BE2C (cell line): ENCODE measurements at regions not wholly inside any gene's neighbourhood (a gene's known extent, or its start where the extent isn't known, plus 50 kb on each side); places are given as distances from the start of the nearest gene placed in this dataset.

Experiments used
- DNase-seq: peaks from one replicate; pipeline ENCODE4 v3.0.0-alpha.2; 2020
- H3K27me3 ChIP-seq: fragments of 250-450 bp; sonication (Bioruptor Pico); 2 replicates; pipeline ENCODE4 v1.5.1; 2020; ENCODE audit warnings: mild to moderate bottlenecking
- H3K36me3 ChIP-seq: fragments of 250-450 bp; sonication (Bioruptor Pico); 2 replicates; pipeline ENCODE4 v1.5.1; 2020; ENCODE audit warnings: mild to moderate bottlenecking
- H3K4me1 ChIP-seq: fragments of 250-450 bp; sonication (Bioruptor Pico); 2 replicates; pipeline ENCODE4 v1.5.1; 2020
- H3K4me3 ChIP-seq: 2 replicates; pipeline ENCODE4 v1.5.1; 2011; ENCODE audit warnings: low read depth, low read length
- H3K9me3 ChIP-seq: fragments of 250-450 bp; sonication (Bioruptor Pico); 2 replicates; pipeline ENCODE4 v1.5.1; 2020
- TF ChIP-seq, protein P1 (sequence below): IDR thresholded peaks from 2 replicates; pipeline ENCODE4 v1.5.1; 2012; ENCODE audit warnings: mild to moderate bottlenecking, low read depth, low read length

- H3K27me3 ChIP-seq = peaks cover 19% of the 10 kb centered on the region
- H3K4me1 ChIP-seq = no peaks in the 10 kb centered on the region
- TF ChIP-seq, protein P1, sequence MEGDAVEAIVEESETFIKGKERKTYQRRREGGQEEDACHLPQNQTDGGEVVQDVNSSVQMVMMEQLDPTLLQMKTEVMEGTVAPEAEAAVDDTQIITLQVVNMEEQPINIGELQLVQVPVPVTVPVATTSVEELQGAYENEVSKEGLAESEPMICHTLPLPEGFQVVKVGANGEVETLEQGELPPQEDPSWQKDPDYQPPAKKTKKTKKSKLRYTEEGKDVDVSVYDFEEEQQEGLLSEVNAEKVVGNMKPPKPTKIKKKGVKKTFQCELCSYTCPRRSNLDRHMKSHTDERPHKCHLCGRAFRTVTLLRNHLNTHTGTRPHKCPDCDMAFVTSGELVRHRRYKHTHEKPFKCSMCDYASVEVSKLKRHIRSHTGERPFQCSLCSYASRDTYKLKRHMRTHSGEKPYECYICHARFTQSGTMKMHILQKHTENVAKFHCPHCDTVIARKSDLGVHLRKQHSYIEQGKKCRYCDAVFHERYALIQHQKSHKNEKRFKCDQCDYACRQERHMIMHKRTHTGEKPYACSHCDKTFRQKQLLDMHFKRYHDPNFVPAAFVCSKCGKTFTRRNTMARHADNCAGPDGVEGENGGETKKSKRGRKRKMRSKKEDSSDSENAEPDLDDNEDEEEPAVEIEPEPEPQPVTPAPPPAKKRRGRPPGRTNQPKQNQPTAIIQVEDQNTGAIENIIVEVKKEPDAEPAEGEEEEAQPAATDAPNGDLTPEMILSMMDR = no peak
- H3K4me3 ChIP-seq = no peak overlapping the region
- H3K9me3 ChIP-seq = no peaks in the 10 kb centered on the region; the same call in 1 of the 2 replicates
- DNase-seq = no peak
- no peaks in the 10 kb centered on the region for H3K36me3 ChIP-seq
Measured at GRCh38 chr16:86930001-86930400, 351.7 kb downstream of the FOXL1 start.

GRCh38 chr16:86930663-86931373, 352.5 kb downstream of the FOXL1 start:
- TF ChIP-seq, protein P1 = no peak
- Histone ChIP-seq H3K4me3 (no peak overlapping the region), H3K27me3 (peaks cover 13% of the 10 kb centered on the region), H3K4me1 (no peaks in the 10 kb centered on the region), H3K9me3 (no peaks in the 10 kb centered on the region; the same call in 1 of the 2 replicates), H3K36me3 (no peaks in the 10 kb centered on the region)
- DNase-seq = no peak

DNA sequence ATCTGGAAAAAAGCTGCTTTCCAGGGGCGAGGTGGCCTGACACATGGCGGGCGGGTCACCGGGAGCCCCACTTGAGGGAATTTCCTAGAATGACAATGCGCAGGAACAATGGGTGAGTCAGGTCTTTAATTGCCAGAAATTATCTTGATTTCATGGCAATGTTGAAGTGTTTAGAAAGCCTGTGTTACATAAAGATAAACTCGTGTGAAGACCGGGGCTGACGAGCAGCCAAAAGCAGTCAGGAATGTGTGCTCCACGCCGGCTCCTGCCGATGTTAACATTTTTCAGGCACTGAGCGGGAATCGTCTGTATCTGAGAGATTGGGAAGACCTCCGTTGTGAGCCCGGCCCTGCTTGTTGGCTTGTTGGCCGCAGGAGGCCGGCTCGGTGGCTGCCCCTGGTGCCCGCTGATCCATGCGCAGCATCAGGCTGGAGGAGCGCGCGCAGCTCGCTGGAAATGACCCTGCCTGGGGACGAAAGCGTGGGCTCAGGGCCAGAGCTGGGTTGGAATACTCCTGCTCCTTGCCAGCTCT, 353.1 kb downstream of the FOXL1 start:
- Histone ChIP-seq H3K4me1 (no peaks in the 10 kb centered on the region), H3K36me3 (no peaks in the 10 kb centered on the region), H3K4me3 (no peak overlapping the region), H3K27me3 (peaks cover 10% of the 10 kb centered on the region; the same call in 1 of the 2 replicates), H3K9me3 (no peaks in the 10 kb centered on the region; the same call in 1 of the 2 replicates)
- no peak for DNase-seq
- TF ChIP-seq, protein P1 = no peak

- H3K27me3 ChIP-seq = peaks cover 10% of the 10 kb centered on the region; the same call in 1 of the 2 replicates
- H3K4me1 ChIP-seq = no peaks in the 10 kb centered on the region
- H3K4me3 ChIP-seq = no peak overlapping the region
- H3K9me3 ChIP-seq = no peaks in the 10 kb centered on the region; the same call in 1 of the 2 replicates
- TF ChIP-seq, protein P1 = no peak
- no peak for DNase-seq
- H3K36me3 ChIP-seq = no peaks in the 10 kb centered on the region
Measured at GRCh38 chr16:86932130-86932982, 354.0 kb downstream of the FOXL1 start.

- no peak for DNase-seq
- Histone ChIP-seq H3K27me3 (peaks cover 10% of the 10 kb centered on the region; the same call in 1 of the 2 replicates), H3K36me3 (no peaks in the 10 kb centered on the region), H3K4me1 (no peaks in the 10 kb centered on the region), H3K4me3 (no peak overlapping the region), H3K9me3 (no peaks in the 10 kb centered on the region)
- TF ChIP-seq, protein P1 = no peak
Measured at GRCh38 chr16:86934581-86935375, 356.4 kb downstream of the FOXL1 start.
